DLD1 (cell line): ENCODE measurements at regions not wholly inside any gene's neighbourhood (a gene's known extent, or its start where the extent isn't known, plus 50 kb on each side); places are given as distances from the start of the nearest gene placed in this dataset.

Experiments used
- in situ Hi-C: cut with HindIII; loops from 2 replicates; pipeline ENCODE4 v1.10.0; 2017; ENCODE audit warnings: low sequenced_read_pairs

DNA sequence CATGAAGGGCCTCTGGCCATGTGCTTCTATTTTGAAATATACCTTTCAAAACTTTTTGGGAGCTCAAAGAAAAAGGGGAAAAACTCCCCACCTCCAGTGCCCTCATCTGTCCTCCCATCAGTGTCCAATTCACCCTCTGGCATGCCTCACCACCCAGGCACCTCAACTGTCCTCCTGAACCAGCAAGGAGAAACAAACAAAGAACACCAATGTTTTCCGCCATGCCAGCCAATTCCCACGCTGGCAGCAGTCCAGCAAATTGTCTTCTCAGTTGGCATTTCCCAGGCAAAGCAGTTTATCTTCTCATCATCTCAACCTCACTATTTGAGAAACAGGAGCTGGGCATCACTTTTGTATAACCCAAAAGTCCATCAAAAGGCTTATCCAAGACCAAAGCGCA, 496.9 kb downstream of the SOX6 start:
- in situ Hi-C loops = no loop called here

DNA sequence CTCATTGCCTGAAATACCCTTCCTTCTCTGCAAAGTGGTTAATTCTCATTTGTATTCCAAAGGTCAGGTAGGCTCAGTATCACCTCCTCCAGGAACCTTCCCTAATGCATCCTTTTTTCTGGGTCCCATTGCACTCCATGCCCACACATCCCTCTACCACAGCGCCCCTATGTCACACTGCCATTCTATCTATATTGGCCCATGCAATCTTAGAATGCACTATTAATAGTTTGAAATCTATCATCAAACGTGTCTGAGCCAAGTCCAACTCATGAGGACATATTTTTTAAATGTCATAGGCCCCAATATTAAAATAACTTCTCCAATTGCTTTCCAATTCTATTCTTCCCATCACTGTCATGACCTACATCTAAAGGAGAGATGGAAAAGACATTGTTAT, 495.1 kb downstream of the SOX6 start:
- in situ Hi-C loops = no loop called here

DNA sequence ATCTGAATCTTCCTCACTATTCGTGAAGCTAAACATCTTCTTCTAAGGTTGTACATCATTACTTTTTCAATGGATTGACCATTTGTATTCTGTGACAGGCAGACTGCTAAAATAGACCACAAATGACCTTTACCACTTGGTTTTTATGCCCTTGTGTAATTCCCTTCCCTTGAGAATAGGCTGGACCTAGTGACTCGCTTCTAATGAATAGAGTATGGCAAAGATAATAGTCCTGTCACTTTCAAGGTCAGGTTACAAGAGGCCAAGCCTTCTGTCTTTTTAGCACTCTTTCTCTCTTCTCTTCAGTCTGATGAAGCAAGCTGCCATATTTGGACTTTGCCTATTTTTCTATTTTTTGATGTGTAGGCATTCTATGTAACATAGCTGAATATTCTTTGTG, 492.9 kb downstream of the SOX6 start:
- in situ Hi-C loops = no loop called here

DNA sequence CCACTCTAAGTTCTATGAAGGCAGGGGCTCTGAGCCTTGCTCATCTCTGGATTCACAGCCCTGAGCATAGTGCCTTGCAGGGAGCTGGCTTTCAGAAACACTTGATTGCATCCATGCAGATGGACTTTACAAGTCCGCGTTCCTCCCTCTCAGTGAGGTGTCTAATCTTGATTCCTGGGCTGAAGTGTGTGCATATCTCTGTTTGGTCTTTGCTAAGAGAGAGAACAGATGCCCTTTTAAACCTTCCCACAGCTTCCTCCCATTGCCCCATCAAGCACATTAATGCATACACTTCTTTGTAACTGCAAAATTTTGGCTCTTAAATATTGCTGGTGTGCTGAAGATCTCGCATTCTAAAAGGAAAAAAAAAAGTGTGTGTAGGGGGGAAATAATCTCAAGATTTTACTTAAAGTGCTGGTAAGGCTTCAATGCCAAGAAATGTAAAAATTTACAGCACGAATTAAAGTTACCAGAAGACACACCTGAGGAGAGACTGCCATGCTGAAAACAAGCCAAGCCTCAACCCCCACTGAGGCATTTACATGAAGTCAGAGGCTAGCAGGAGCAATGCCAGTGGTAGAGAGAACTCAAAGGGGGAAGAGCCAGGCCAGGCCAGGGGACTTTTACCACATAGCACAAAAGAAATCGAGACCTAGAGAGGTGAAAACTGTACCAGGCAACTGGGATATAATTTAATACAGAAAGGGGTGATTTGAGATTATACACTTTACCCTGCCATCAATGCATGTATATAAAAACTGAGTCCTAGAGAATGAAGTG, 492.1 kb downstream of the SOX6 start:
- in situ Hi-C loops = no loop called here

DNA sequence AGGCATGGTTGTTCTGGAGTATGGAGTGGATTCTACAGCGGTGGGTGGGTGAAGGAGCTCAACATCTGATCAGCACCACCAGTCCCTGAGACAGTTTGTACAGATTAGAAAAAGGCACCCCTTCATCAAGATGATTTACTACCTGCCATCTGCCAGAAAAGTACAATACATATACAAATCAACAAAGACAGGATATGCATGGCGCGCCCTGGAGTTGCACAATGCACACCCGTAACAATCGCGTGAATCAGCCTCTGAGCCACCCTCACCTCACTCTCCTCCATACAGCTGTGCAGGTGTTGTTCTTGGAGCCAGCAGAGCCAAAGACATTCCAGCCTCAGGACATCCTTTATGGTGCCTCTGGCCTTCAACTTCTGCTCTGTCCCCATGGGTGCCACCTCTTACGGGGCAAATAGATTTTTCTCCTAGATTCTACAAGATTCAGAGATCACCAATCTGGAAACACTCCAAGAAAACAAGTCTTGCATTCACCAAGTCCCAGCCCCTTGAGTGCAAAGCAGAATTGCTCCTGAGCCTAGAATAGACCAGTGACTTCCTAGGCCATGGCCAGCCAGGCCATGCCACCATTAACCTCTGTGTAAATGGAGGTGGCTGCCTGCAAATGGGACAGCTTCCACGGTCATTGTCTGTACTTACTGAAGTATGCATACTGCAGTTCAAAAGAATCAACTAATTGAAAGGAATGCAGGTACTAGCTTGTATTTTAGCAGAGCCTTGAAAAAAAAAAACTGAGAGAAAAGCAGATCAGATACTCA, 490.9 kb downstream of the SOX6 start:
- in situ Hi-C loops = no loop called here

DNA sequence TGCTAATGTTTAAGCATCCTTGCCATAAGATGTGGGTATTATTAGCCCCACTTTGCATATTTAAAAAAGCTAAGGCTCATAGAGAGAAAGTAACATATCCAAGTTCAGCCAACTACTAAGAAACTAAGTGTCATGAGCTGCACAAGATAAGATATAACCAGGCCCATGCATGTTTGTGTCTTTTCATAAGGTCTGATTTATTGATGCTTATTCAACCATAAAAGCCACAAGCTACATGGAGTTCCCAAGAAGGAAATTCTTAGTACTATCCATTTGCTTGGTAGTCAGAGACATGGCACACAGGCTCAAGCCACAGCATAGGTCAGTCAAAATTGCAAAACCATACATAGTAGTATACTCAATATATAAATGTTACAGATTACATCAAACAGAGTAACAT, 488.5 kb downstream of the SOX6 start:
- in situ Hi-C loops = no loop called here

DNA sequence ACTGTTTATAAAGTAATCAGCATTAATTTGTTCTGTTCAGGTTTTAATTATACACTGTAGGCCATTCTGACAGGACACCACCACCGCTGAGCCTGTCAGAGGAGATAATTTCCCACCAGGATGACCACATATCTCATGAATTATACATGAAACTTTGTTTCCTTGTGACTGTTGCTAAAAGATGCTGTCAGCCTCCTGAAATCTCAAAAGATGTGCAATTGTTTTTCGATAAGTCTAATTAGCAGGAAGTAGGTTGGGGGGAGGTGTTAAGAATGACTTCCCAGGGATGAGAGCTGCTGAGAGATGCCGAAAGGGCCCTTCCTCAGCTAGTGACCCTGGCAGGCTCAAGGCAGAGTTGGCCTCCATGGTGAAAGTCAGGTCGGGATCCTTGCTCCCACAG, 485.4 kb downstream of the SOX6 start:
- in situ Hi-C loops = no loop called here

DNA sequence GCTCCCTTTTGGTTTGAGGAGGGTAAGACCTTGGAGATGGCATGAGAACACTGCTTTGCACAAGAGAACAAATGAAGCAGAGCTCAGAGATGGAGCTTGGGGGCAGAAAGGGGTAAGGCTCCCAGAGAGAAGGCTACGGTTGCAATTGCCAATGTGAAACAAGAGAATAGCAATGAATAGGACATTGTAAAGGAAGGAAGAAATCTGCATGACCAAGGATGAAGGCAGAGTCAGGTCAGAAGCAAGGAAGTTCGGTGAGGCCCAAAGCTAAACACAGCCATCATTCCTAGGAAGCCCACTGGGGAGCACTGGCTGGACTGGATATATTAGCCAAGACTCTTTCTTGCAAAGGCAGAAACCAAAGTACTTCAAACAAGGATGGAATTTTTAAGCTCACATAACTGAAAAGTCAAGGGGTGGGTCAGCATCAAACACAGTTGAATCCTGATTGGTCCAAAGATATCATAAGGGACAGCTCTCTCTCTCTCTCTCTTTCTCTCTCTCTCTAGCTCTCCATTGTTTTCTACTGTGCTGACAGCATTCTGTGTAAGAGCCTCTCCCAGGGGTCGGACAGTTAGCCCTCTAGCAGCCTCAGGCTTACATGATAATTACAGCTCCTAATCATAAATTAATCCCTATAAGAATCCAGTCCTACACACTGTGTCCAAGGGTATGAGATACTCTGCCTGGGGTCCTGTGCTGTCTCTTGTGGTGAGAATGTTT, 484.3 kb downstream of the SOX6 start:
- in situ Hi-C loops = no loop called here

DNA sequence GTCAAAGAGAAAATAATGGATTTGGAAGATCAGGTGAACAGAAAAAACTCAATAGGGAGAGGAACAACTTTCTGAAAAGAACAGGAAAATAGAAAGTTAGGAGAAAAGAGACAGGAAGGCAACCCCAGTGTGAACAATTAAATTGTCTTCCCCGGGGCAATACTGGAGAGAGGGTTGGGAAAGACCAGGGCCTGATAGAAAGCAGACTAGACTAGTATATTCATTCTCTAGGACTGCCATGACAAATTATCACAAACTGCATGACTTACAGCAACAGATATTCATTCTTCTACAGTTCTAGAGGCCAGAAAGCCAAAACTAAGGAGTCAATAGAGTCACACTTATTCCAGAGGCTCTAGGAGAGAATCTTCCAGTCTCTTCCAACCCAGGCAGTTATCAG, 482.8 kb downstream of the SOX6 start:
- in situ Hi-C loops = no loop called here

DNA sequence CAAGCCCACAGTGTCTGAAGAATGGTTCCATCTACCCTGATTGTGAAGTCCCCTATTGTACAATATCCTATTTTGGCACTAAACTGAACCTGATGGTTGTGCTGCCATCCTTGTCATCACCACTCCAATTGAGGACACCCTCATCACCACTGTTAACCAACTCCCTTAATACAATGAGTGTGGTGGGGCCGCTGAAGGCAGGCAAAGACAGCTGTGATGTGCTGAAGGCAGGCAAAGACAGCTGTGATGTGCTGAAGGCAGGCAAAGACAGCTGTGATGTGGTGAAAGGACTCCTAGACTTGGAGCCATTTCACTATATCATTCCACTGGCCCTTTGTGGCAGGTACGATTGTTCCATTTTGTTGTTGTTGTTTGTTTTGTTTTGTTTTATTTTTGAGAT, 481.6 kb downstream of the SOX6 start:
- in situ Hi-C loops = no loop called here

DNA sequence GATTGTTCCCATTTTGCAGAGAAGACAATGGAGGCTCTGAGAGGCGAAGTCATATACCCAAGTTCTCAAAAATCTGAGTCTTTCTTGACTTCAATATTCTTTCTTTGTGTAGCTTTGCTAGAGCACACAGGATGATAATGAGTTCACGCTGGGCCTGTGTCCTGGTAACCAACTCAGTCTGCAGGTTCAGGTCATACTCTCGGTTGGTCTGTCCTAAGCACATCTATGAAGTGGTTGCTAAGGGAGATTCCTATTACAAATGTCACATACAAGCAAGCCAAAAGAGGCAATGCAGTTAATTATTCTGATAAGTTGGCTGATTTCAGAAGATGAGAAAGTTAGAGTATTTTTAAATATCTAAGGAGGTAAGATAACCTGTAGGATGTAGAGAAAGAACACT, 481.0 kb downstream of the SOX6 start:
- in situ Hi-C loops = no loop called here

DNA sequence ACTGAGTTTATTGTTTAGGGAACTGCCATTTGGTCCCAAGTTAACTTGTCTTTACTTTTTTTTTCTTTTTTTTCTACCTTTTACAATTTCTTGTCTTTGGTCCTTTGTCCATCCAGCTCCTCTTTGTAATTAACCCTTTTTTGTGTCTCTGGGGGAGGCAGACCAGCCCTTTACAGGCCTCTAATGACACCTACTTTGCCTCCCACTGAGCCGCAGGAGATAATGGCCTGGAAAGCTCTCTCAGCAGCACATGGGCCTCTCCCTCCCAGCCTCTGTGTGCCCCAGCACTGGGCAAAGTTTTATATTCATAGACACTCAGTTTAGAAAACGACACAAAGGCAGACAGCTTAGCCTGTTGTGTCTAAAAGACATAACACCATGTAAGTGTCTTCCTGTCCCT, 480.4 kb downstream of the SOX6 start:
- in situ Hi-C loops = no loop called here

DNA sequence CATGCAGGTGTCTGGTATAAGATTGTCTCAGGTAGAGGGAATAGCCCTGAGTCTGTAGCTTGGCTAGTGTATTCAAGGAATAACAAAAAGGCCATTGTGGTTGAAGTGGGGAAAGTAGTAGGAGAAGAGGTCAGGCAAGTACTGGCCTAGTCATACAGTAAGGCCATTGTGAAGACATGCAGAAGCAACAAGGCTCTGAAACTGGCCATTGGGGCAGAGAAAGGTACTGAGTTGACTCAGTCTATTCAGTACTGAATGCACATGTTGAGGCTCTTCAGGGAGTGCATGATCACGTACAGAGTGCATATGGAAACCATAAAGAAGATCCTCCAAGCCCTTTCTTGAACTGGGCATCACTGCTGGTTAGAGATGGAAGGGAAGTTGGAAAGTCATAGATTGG, 477.6 kb downstream of the SOX6 start:
- in situ Hi-C loops = no loop called here

DNA sequence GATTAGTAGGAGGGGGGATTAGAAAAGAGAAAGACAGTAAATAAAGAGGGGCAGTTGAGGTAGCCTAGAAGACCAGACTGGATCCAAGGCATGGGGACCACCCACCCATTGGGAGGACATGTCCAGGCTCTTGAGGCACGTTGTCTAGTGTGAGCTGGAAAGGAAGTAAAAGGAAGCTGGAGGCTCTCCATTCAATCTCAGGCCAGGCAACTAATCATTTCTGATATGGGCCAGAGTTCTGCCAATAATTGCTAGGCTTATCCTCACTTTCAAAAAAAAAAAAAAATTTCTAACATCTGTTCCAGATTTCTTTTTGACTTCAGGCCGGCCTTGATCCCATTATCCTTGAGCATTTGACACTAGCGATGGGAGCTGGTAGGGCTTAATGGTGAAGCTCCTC, 476.1 kb downstream of the SOX6 start:
- in situ Hi-C loops = no loop called here

DNA sequence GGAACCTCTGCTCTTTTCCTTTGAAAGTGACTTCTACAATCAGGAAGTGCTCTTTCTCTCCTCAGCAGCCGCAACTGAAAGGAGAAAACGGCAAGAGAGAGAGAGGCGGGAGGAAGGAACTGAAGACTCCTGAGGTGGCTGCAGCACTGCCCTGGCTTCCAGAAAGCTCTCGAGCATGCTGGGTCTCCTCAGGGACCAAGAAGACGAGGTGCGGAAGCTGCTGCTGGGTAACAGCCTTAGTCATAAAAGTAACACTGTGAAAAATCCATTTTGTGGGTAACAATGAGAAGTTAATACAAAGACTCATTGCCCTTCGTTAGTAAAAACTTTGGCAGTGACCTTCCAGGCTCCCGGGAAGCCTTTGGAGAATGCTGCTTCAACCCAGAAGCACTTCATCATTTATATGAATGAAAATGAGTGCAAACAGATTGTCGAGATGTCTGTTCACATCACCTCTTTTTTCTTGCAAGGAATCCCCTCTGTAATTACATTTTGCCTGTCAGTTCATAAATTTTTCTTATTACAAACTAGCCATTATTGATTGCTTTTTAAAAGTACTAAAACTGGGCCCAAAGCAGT, 473.4 kb downstream of the SOX6 start:
- in situ Hi-C loops = no loop called here

DNA sequence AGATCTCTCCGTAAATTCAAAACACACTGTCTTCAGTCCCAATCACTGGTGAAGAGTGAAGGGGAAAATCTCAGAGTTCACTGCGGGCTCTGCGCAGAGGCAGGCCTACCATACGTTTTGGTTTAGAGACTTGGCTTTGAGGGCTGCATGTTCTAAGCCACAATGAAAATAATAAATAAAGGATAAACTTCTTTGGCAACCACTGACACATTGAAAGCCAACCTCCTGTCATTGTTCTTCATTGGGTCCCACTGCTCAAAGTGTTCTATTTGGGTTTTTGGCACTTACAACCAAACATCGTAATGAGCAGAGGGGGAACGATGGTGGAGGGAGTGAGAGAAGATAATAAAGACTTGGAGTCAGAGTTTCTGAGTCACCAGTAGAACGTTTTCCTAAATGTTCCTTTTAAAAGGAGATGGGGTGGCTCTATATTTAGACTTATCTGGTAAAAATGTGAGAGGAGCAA, 472.9 kb downstream of the SOX6 start:
- in situ Hi-C loops = no loop called here

DNA sequence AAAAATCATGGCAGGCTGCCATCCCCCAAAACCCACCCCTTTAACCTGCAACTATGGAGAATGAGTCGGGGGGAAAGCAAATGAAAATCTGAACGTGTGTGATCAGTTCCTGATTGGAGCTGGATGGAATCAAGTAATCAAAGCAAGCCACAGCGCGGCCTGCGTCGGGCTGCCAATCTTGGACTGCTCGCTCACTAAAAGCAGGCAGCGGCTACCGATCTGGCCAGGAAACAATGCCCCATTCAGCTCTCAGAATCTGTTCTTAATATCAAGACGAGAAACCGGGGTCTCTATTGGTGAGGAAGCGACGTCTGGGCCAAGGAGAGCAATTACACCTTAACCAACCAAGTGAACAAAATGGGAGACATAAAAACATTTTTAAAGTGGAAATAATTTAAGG, 472.2 kb downstream of the SOX6 start:
- in situ Hi-C loops = no loop called here

DNA sequence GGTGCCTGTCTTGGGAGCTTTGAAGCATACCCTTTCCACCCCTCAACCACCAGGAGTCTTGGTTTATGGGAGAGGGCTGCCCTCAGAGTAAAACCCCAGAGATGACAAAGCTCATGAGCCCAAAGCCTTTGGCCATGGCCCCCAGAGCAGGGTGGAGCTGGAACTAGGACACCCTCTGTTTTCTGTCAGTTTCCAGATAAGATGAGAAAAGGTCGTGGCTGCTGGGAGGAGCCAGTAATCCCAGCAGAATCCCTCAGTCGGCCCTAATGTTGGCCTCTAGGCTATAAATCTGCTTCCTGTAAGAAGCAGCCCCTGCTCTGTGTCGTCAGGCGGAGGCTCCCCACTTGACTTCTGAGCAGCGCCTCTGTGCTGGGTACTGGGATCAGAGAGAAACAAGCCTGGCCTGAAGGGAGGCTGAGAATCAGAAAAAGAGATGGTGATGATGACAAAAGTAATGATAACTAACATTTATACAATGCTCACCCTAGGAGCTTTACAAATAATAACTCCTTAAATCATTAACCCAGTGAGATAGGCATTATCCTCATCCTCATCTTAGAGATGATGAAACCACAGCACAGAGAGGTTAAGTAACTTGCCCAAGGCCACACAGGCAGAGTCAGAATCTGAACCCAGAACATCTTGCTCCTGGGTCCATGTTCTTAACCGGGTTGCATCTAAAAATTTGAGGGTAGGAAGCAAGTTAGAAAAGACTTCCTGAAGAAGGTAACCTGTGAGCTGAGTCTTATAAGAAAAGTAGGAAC, 471.4 kb downstream of the SOX6 start:
- in situ Hi-C loops = no loop called here

DNA sequence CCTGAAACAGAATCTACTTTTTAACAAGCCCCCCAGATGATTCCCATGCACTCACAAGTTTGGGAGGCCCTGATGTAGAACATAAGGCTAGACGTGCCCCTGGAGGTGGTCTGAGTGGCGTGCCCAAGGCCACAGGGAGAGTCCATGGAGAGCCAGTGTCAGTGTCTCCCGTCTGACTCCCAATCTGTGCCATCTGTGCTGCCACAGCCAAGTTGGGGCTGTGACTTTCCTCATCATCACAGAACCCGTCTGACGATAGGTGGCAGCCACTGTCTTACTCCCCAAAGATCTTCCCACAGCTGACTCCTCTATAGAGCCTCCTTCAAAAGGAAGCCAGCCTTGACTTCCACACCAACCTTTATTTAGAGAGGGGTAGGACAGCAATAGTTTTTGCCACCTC, 470.5 kb downstream of the SOX6 start:
- in situ Hi-C loops = no loop called here

DNA sequence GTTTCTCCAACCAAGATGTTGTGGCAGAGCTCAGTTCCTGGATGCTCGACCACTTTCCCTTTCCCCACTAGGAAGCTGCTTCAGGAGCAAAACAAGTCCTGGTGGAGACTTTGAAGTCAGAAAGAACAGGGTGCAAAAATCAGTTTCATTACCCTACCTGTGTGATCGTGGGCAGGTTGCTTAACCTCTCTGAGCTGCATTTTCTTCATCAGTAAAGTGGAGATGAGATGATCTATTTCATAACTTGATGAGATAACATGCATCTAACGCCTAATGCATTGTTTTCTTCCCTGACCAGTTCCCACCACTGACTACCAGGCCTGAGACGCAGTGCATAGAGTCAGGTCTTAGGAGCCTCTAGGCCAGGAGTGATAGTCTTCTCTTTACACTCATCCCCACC, 470.0 kb downstream of the SOX6 start:
- in situ Hi-C loops = no loop called here

DNA sequence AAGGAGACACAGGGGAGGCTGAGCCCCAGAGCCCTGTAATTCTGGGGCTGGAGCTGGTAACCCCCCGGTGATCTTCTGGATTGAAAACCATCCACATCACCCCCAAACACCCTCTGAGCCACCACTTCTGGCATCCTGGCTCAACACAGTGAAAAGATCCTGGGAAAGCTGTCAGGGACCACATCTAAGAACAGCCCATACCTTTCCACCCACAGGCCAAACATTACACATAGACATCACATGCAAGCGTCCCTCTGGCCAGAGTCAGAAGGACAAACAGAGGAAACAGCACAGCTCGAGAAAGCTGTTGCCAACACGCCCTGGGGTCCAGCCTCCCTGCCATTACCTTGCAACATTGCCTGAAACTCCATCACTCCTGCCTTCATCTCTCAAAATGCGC, 469.5 kb downstream of the SOX6 start:
- in situ Hi-C loops = no loop called here
